Kidney epithelial cell (primary cell): ENCODE measurements at regions not wholly inside any gene's neighbourhood (a gene's known extent, or its start where the extent isn't known, plus 50 kb on each side); places are given as distances from the start of the nearest gene placed in this dataset.

ENCODE experiments used
- DNase-seq: peaks from one replicate; pipeline ENCODE4 v3.0.0-alpha.2; 2010; ENCODE audit warnings: low read depth
- H3K27me3 ChIP-seq: 2 replicates; pipeline ENCODE4 v1.6.0; 2011; ENCODE audit warnings: low read length; ENCODE audit not compliant: control insufficient read depth, insufficient read depth
- H3K36me3 ChIP-seq: 2 replicates; pipeline ENCODE4 v1.5.1; 2011; ENCODE audit warnings: low read length; ENCODE audit not compliant: control insufficient read depth, insufficient read depth
- H3K4me3 ChIP-seq: 2 replicates; pipeline ENCODE4 v1.5.1; 2011; ENCODE audit warnings: low read depth, mild to moderate bottlenecking, control low read depth, low read length
- CTCF ChIP-seq: IDR thresholded peaks from 2 replicates; pipeline ENCODE4 v1.5.1; 2011; ENCODE audit warnings: mild to moderate bottlenecking, moderate library complexity, low read length, control low read depth, inconsistent platforms; ENCODE audit not compliant: insufficient read depth, poor library complexity, severe bottlenecking

GRCh38 chr13:107765724-107766401, 449.5 kb downstream of the LIG4 start:
- Histone ChIP-seq H3K4me3 (no peak overlapping the region), H3K27me3 (no peaks in the 10 kb centered on the region), H3K36me3 (no peaks in the 10 kb centered on the region)
- DNase-seq: no peak
- no peak for TF ChIP-seq CTCF

- no peak overlapping the region for H3K4me3 ChIP-seq
- DNase-seq: no peak
- TF ChIP-seq CTCF: no peak
- H3K27me3 ChIP-seq: no peaks in the 10 kb centered on the region
- no peaks in the 10 kb centered on the region for H3K36me3 ChIP-seq
Observed at GRCh38 chr13:107764046-107764445, 451.3 kb downstream of the LIG4 start.

- Histone ChIP-seq H3K4me3 (no peak overlapping the region), H3K36me3 (no peaks in the 10 kb centered on the region), H3K27me3 (no peaks in the 10 kb centered on the region)
- DNase-seq: no peak
- TF ChIP-seq CTCF: no peak
Observed at GRCh38 chr13:107753748-107754147, 461.6 kb downstream of the LIG4 start.

- no peak overlapping the region for H3K4me3 ChIP-seq
- no peak for TF ChIP-seq CTCF
- no peaks in the 10 kb centered on the region for H3K27me3 ChIP-seq
- H3K36me3 ChIP-seq: no peaks in the 10 kb centered on the region
- no peak for DNase-seq
Observed at GRCh38 chr13:107753291-107753690, 462.0 kb downstream of the LIG4 start.

- no peak for DNase-seq
- Histone ChIP-seq H3K27me3 (no peaks in the 10 kb centered on the region), H3K36me3 (no peaks in the 10 kb centered on the region), H3K4me3 (no peak overlapping the region)
- no peak for TF ChIP-seq CTCF
Observed at GRCh38 chr13:107743983-107744382, 471.4 kb downstream of the LIG4 start.

- TF ChIP-seq CTCF: no peak
- H3K27me3 ChIP-seq: no peaks in the 10 kb centered on the region
- no peak overlapping the region for H3K4me3 ChIP-seq
- no peaks in the 10 kb centered on the region for H3K36me3 ChIP-seq
- no peak for DNase-seq
Observed at GRCh38 chr13:107743526-107743925, 471.8 kb downstream of the LIG4 start.
